Activated naive CD8-positive, alpha-beta T cell treated with anti-CD3 and anti-CD28 coated beads, Interleukin-2, amount 10 ng/mL, durations not matched to agents 7 days and 5 days (primary cell): ENCODE measurements at regions not wholly inside any gene's neighbourhood (a gene's known extent, or its start where the extent isn't known, plus 50 kb on each side); places are given as distances from the start of the nearest gene placed in this dataset.
"Not testable (repeated sequence)": the region's sequence is repeated elsewhere in the genome, so short reads cannot be mapped to it uniquely, and the experiment has no call there.

Source experiments
- ATAC-seq: fragments of 150-1000 bp; cut with Tn5 transposase; one replicate; pipeline ENCODE4 v1.10.0; 2021; ENCODE audit warnings: low read depth, moderate library complexity
- POLR2A ChIA-PET: fragments of 350-600 bp; sonication (Branson Sonifier 250); formaldehyde crosslinking; loops from one replicate; lab custom pipeline; 2021; ENCODE audit warnings: antibody characterized with exemption; lab: Charles Lee
- DNase-seq: peaks from one replicate; pipeline ENCODE4 v3.0.0; 2021
- H3K27ac Mint-ChIP-seq: one replicate; pipeline ENCODE4 v1.8.0; 2022; ENCODE audit warnings: mild to moderate bottlenecking, mixed read lengths
- H3K27me3 Mint-ChIP-seq: one replicate; pipeline ENCODE4 v1.8.0; 2022; ENCODE audit warnings: mild to moderate bottlenecking, moderate library complexity, mixed read lengths
- H3K36me3 Mint-ChIP-seq: one replicate; pipeline ENCODE4 v1.8.0; 2021; ENCODE audit warnings: mild to moderate bottlenecking, mixed read lengths
- H3K4me1 Mint-ChIP-seq: one replicate; pipeline ENCODE4 v1.8.0; 2021; ENCODE audit warnings: mixed read lengths
- H3K4me3 Mint-ChIP-seq: one replicate; pipeline ENCODE4 v1.8.0; 2022; ENCODE audit warnings: mild to moderate bottlenecking, moderate library complexity, mixed read lengths
- H3K9me3 Mint-ChIP-seq: one replicate; pipeline ENCODE4 v1.8.0; 2021; ENCODE audit warnings: mixed read lengths

DNA sequence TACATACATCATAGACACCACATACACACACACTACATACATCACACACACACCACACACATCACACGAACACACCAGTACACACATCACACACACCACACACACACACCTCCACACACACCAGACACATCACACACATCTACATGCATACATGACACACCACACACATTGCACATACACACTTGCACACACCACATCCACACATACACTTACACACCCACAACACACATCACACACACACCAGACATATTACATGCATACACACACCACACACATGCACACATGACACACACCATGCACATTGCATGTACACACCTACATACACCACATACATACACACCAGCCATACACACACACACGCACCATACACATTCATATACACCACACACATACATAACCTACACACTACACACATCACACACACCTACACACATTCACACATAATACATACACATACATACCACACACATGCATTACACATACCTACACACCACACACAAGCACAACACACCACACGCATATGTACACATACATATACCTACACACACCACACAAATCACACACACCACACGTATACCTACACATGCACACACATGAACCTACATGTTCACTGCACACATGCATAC is 156.5 kb downstream of the NDUFA10 start:
- no peak overlapping the region for H3K27ac Mint-ChIP-seq
- no peak for DNase-seq
- H3K27me3 Mint-ChIP-seq, result no peaks in the 10 kb centered on the region
- no peak for ATAC-seq
- H3K4me3 Mint-ChIP-seq, result no peak overlapping the region
- H3K4me1 Mint-ChIP-seq, result no peaks in the 10 kb centered on the region
- no peaks in the 10 kb centered on the region for H3K36me3 Mint-ChIP-seq
- H3K9me3 Mint-ChIP-seq, result no peaks in the 10 kb centered on the region
- POLR2A ChIA-PET, result no interaction called here

DNA sequence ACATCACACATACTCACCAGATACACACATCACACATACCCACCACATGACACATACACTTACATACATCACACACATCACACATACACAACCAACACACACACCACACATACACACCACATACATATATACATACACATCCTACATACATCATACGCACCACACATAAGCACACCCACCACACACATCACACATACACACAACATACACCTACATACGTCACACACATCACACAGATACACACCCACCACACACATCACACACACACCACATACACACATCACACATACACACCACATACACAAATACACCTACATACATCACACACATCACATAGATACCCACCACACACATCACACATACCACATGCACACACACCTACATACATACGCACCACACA is 158.4 kb downstream of the NDUFA10 start:
- Mint-ChIP-seq H3K4me1 (no peaks in the 10 kb centered on the region), H3K27me3 (no peaks in the 10 kb centered on the region), H3K27ac (no peak overlapping the region), H3K4me3 (no peak overlapping the region), H3K9me3 (no peaks in the 10 kb centered on the region), H3K36me3 (no peaks in the 10 kb centered on the region)
- POLR2A ChIA-PET, result no interaction called here
- ATAC-seq (no peak), DNase-seq (no peak)

DNA sequence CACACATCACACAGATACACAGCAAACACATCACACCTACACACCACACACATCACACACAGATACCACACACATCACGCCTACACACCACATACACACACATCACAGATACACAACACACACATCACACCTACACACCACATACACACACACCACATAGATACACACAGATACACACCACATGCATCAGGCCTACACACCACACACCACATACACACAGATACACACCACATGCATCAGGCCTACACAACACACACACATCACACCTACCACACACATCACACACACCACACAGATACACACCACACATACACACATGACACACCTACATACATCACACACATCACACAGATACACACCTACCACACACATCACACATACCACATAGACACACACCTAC is 158.8 kb downstream of the NDUFA10 start:
- no peak overlapping the region for H3K4me3 Mint-ChIP-seq
- POLR2A ChIA-PET, result no interaction called here
- H3K36me3 Mint-ChIP-seq, result no peaks in the 10 kb centered on the region
- no peaks in the 10 kb centered on the region for H3K9me3 Mint-ChIP-seq
- no peak for DNase-seq
- no peak overlapping the region for H3K27ac Mint-ChIP-seq
- no peaks in the 10 kb centered on the region for H3K4me1 Mint-ChIP-seq
- no peak for ATAC-seq
- H3K27me3 Mint-ChIP-seq, result no peaks in the 10 kb centered on the region

DNA sequence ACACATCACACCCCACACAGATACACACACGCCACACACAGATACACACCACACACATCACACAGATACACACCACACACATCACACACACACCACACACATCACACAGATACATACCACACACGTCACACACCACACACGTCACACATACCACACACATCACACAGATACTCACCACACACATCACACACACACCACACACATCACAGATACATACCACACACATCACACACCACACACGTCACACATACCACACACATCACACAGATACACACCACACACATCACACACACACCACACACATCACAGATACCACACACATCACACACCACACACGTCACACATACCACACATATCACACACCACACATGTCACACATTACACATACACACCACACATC is 159.3 kb downstream of the NDUFA10 start:
- ATAC-seq, H3K27me3 Mint-ChIP-seq, H3K27ac Mint-ChIP-seq, H3K36me3 Mint-ChIP-seq, H3K4me3 Mint-ChIP-seq, POLR2A ChIA-PET, H3K4me1 Mint-ChIP-seq, DNase-seq, H3K9me3 Mint-ChIP-seq: not testable (repeated sequence)

DNA sequence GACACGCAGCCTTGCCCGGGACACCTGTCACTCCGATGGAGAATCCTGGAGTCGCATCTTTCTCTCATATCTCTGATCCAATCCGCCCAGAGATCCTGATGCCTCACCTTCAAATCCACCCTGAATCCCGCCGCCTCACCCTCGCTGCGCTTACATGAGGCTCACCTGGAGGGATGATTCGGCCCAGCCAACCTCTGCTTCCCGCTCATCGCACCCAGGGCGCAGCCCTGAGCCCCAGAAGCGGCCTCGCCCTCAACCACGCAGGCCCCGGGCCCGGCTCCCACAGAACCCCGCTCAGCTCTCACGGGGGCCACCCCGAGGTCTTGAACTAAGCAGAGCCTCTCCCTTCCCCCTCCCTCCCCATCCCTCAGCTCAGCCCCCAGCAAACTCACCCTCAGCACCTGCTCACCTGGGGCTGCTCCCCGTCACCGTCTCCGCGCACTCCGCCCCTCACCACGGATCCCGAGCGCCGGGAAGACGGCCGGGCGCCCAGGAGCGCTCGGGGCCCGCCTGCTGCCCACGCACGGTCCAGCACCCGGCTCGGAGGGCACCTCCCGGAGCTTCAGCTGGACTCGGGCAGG is 160.0 kb downstream of the NDUFA10 start:
- H3K4me3 Mint-ChIP-seq, result no peak overlapping the region
- ATAC-seq (no peak), DNase-seq (no peak)
- H3K36me3 Mint-ChIP-seq, result no peaks in the 10 kb centered on the region
- H3K9me3 Mint-ChIP-seq, result no peaks in the 10 kb centered on the region
- POLR2A ChIA-PET, result no interaction called here
- H3K4me1 Mint-ChIP-seq, result no peaks in the 10 kb centered on the region
- H3K27me3 Mint-ChIP-seq, result peaks cover 6% of the 10 kb centered on the region
- no peak overlapping the region for H3K27ac Mint-ChIP-seq

DNA sequence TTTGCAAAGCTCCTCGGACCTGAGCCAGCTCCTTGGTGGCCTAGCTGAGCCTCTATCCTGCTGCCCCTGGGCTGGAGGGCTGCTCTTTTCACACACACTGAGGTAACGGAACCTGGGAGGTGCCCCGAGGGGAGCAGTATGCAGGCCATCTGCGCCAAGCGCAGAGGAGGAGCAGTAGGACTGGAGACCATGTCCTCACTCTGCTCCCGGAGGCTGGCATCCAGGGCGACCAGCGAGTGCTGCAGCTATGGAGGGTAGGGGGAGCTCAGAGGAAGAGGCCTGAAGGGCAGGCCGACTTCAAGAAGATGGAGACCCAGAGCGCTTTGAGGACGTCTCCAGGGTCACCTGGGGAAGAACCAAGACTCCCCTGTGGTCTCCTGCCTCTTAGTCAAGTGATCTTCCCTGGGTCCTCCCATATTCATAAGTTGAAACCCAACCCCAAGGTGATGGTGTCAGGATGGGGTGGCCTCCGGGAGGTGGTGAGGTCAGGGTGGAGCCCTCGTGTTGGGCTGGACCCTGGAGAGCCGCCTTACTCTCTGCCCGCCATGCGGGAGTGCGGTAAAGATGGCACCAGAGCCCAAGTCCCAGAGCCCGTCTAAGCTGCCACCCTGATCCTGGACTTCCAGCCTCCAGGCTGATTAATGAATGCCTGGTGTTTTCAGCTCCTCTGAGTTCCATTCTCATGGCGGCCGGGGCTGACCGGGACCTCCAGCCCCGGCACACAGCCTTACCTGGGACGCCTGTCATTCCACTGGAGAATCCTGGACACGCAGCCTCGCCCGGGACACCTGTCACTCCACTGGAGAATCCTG is 160.7 kb downstream of the NDUFA10 start:
- POLR2A ChIA-PET, result no interaction called here
- no peak overlapping the region for H3K4me3 Mint-ChIP-seq
- no peak overlapping the region for H3K27ac Mint-ChIP-seq
- H3K27me3 Mint-ChIP-seq, result peaks cover 6% of the 10 kb centered on the region
- DNase-seq (no peak), ATAC-seq (no peak)
- no peaks in the 10 kb centered on the region for H3K4me1 Mint-ChIP-seq
- no peaks in the 10 kb centered on the region for H3K36me3 Mint-ChIP-seq
- H3K9me3 Mint-ChIP-seq, result no peaks in the 10 kb centered on the region

DNA sequence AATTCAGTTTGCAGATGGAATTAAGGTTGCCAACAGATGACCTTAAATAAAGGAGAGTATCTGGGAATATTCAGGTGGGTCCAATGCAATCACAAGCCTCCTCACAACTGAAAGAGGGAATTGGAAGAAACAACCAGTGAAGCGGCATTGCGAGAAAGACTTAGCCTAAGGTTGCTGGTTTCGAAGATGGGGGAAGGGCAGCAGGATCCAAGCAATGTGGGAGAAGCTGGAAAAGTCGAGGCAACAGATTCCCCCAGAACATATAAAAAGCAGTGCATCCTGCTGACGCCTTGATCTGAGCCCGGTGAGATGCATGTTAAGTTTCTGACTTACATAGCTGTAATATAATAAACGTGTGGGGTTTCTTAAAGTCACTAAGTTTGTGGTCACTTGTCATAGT is 162.5 kb downstream of the NDUFA10 start:
- no peak overlapping the region for H3K4me3 Mint-ChIP-seq
- H3K27ac Mint-ChIP-seq, result no peak overlapping the region
- no peaks in the 10 kb centered on the region for H3K9me3 Mint-ChIP-seq
- ATAC-seq (no peak), DNase-seq (no peak)
- POLR2A ChIA-PET, result no interaction called here
- H3K27me3 Mint-ChIP-seq, result peaks cover 11% of the 10 kb centered on the region
- no peaks in the 10 kb centered on the region for H3K4me1 Mint-ChIP-seq
- no peaks in the 10 kb centered on the region for H3K36me3 Mint-ChIP-seq

DNA sequence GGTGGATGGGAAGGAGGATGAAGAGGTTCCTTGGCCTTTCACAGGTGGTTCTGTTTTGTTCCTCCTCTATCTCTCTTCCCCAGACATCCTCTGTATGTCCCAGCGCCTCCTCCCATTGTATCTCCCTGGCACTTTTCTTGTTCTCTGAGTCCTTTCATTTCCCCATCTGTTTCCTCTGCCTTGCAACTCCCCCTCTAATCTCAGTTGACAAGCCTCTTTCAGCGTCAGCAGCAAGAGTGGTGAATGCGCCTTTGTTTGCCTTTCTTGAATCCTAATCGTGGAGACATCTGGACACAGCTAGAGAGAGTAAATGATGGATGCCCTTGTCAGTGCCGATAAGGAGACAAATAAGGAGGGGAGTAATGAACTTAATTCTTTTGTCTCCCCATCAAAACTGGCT is 167.0 kb downstream of the NDUFA10 start:
- Mint-ChIP-seq H3K4me1 (no peaks in the 10 kb centered on the region), H3K36me3 (no peaks in the 10 kb centered on the region), H3K27ac (no peak overlapping the region), H3K9me3 (no peaks in the 10 kb centered on the region), H3K27me3 (peaks cover 11% of the 10 kb centered on the region), H3K4me3 (no peak overlapping the region)
- POLR2A ChIA-PET, result no interaction called here
- DNase-seq (no peak), ATAC-seq (no peak)

DNA sequence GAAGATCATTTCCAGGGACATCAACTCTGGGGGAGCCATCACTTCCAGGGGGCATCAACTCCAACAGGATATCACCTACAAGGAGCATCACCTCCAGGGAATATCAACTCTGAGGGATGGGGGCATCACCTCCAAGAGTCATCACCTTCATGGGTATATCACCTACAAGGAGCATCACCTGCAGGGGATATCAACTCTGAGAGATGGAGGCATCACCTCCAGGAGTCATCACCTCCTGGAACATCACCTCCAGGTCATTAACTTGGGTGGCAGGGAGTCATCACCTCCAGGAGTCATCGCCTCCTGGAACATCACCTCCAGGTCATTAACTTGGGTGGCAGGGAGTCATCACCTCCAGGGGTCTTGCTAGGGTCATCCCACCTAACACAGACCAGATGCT is 167.6 kb downstream of the NDUFA10 start:
- Mint-ChIP-seq H3K4me1 (no peaks in the 10 kb centered on the region), H3K27ac (no peak overlapping the region), H3K4me3 (no peak overlapping the region), H3K36me3 (no peaks in the 10 kb centered on the region), H3K9me3 (no peaks in the 10 kb centered on the region), H3K27me3 (peaks cover 11% of the 10 kb centered on the region)
- POLR2A ChIA-PET, result no interaction called here
- DNase-seq (no peak), ATAC-seq (no peak)

DNA sequence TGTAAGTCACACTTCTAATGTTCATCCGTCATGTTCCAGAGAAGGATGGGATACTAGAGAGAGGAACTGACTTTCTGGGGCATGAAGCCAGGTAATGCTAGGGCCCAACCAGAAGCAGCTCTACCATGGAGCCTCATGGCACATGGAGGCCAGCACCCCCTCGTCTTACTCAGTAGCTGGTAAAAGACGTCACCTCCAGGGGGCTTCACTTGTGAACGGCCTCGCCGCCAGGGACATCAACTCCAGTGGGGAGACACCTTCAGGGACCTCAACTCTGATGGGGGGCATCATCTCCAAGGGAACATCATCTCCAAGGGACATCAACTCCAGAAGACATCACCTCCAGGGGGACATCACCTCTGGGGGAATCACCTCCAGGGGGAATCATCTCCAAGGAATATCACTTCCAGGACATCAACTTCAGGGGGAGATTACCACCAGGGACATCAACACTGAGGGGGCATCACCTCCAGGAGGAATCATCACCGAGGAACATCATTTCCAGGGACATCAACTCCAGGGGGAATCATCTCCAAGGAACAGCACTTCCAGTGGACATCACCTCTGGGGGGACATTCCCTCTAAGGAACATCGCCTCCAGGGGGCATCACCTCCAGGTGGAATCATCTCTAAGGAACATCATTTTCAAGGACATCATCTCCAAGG is 168.4 kb downstream of the NDUFA10 start:
- H3K27ac Mint-ChIP-seq, result no peak overlapping the region

DNA sequence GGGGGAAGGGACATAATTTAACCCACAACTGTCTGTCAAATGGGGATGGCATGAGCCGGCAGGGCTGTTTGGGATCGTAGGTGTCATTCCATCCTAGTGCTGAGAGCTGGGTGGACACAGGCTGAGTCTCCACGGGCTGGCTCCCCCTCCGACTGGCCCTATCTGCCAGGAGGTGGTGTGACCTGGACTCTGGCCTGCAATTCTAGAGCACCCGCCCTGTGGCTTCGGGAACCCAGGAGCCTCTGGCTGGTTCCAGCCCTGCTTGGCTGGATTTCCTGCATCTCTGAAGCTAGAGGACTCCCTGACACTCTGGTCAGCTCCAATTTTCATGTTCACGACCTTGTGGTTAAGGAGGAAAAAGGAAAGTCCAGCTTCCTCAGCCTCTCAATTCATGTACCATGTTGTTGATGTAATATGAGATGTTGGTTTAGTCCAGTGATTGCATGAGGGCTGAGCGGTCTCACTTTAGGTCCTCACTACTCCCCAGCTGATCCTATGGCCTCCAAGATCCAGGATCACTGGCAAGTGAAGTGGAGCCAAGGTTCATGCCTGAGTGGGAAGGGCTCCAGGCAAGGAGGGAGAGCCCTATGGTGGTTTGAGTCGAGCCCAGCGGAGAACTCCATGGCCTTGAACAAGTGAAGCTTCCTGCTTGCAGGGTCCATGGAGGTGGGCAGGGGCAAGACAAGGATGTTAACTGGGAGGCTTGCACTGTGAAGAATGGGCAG is 169.1 kb downstream of the NDUFA10 start:
- Mint-ChIP-seq H3K36me3 (no peaks in the 10 kb centered on the region), H3K4me3 (no peak overlapping the region), H3K27ac (no peak overlapping the region), H3K4me1 (no peaks in the 10 kb centered on the region), H3K9me3 (peaks cover 3% of the 10 kb centered on the region), H3K27me3 (peaks cover 12% of the 10 kb centered on the region)
- no peak for DNase-seq
- no peak for ATAC-seq
- POLR2A ChIA-PET, result no interaction called here

More for the DNA sequence above, 168.4 kb downstream of the NDUFA10 start:
- peaks cover 11% of the 10 kb centered on the region for H3K27me3 Mint-ChIP-seq
- no peaks in the 10 kb centered on the region for H3K9me3 Mint-ChIP-seq
- H3K4me1 Mint-ChIP-seq, result no peaks in the 10 kb centered on the region
- H3K4me3 Mint-ChIP-seq, result no peak overlapping the region
- H3K36me3 Mint-ChIP-seq, result no peaks in the 10 kb centered on the region
- POLR2A ChIA-PET, result no interaction called here
- ATAC-seq (no peak), DNase-seq (no peak)

DNA sequence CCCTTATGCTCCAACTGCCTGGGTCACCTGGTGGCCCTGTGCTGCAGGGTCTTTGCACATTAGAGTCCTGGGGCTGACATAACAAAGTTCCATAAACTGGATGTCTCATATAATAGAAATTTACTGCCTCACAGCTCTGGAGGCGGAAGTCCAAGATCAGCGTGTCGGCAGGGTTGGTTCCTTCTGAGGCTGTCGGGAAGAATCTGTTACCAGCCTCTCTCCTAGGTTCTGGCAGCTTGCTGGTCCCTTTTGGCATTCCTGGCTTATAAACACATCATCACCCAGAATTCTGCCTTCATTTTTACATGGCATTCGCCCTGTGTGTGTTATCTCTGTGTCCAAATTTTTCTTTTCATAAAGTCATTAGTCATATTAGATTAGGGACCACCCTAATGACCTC is 170.5 kb downstream of the NDUFA10 start:
- Mint-ChIP-seq H3K27me3 (peaks cover 15% of the 10 kb centered on the region), H3K9me3 (peaks cover 6% of the 10 kb centered on the region), H3K36me3 (no peaks in the 10 kb centered on the region), H3K4me3 (no peak overlapping the region), H3K27ac (no peak overlapping the region), H3K4me1 (no peaks in the 10 kb centered on the region)
- no peak for ATAC-seq
- no peak for DNase-seq
- POLR2A ChIA-PET, result no interaction called here

DNA sequence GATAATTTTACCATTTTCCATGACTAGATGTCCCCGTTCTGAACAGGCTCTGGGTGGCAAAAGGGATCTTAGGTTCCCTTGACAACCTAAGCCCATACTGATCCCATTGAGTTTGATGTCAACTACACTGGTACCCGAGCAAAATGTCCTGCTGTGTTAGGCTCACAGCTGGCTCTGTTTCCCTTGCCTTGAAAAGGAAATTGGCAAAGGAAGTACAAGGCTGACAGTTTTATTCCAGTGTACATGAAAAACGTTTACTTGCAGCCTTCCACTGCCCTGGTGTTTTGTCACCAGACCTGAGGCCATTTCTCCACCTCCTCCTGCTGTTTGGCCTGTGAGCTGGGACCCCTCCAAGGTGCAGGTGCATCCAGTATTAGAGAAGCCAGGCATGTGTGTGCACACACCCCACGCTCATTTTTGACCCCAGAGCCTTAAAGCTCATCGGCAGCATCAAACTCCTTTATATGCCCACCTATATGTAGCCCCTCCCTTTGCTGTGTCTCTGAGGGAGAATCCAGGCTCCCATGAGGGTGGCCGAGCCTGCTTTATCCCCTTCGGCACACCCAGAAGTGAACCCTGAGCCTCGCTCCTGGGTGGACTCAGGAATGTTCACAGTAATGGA is 171.3 kb downstream of the NDUFA10 start:
- Mint-ChIP-seq H3K4me1 (no peaks in the 10 kb centered on the region), H3K27me3 (peaks cover 18% of the 10 kb centered on the region), H3K9me3 (peaks cover 6% of the 10 kb centered on the region), H3K27ac (no peak overlapping the region), H3K36me3 (no peaks in the 10 kb centered on the region), H3K4me3 (no peak overlapping the region)
- POLR2A ChIA-PET, result no interaction called here
- DNase-seq (no peak), ATAC-seq (no peak)
